ENCODE measurements at regions not wholly inside any gene's neighbourhood (a gene's known extent, or its start where the extent isn't known, plus 50 kb on each side); places are given as distances from the start of the nearest gene placed in this dataset.
A peak's percentile ranks its signal among the peaks of the same experiment; 100 is the strongest.

GRCh38 chr5:54634089-54634488 is 116.5 kb downstream of the SNX18 start:
- DNase-seq: no peak

- DNase-seq: no peak
Observed at GRCh38 chr5:54632131-54632701, 114.7 kb downstream of the SNX18 start.

- DNase-seq: no peak
Observed at GRCh38 chr5:54630738-54631359, 113.3 kb downstream of the SNX18 start.

- DNase-seq: no peak
Observed at GRCh38 chr5:54629115-54629514, 111.6 kb downstream of the SNX18 start.

GRCh38 chr5:54628050-54628449 is 110.5 kb downstream of the SNX18 start:
- no peak for DNase-seq

GRCh38 chr5:54626407-54626806 is 108.8 kb downstream of the SNX18 start:
- no peak for DNase-seq

GRCh38 chr5:54624805-54625568 is 107.4 kb downstream of the SNX18 start:
- DNase-seq: no peak

- no peak for DNase-seq
Observed at GRCh38 chr5:54621709-54622108, 104.2 kb downstream of the SNX18 start.

GRCh38 chr5:54621048-54621447 is 103.5 kb downstream of the SNX18 start:
- DNase-seq: no peak

GRCh38 chr5:54620141-54620933 is 102.8 kb downstream of the SNX18 start:
- no peak for DNase-seq

- DNase-seq: no peak
Observed at GRCh38 chr5:54619731-54620130, 102.2 kb downstream of the SNX18 start.

- no peak for DNase-seq
Observed at GRCh38 chr5:54616518-54617220, 99.1 kb downstream of the SNX18 start.

- DNase-seq: no peak
Observed at GRCh38 chr5:54616031-54616430, 98.5 kb downstream of the SNX18 start.

- DNase-seq: no peak
Observed at GRCh38 chr5:54615381-54615780, 97.8 kb downstream of the SNX18 start.

GRCh38 chr5:54612711-54613110 is 95.2 kb downstream of the SNX18 start:
- no peak for DNase-seq

- no peak for DNase-seq
Observed at GRCh38 chr5:54611290-54611951, 93.9 kb downstream of the SNX18 start.

- peak; percentile 65 for DNase-seq
Observed at GRCh38 chr5:54610197-54610944, 92.8 kb downstream of the SNX18 start.

GRCh38 chr5:54608423-54609085 is 91.0 kb downstream of the SNX18 start:
- DNase-seq: no peak

GRCh38 chr5:54607006-54607405 is 89.4 kb downstream of the SNX18 start:
- DNase-seq: no peak

GRCh38 chr5:54603372-54603771 is 85.8 kb downstream of the SNX18 start:
- DNase-seq: no peak

GRCh38 chr5:54602475-54602874 is 84.9 kb downstream of the SNX18 start:
- DNase-seq: no peak

Measured in activated effector memory CD4-positive, alpha-beta T cell treated with anti-CD3 and anti-CD28 coated beads, Interleukin-2, amount 50 U/mL, for 16 hours (primary cell).